Left hindlimb (tissue), 1 donor: ENCODE measurements at regions not wholly inside any gene's neighbourhood (a gene's known extent, or its start where the extent isn't known, plus 50 kb on each side); places are given as distances from the start of the nearest gene placed in this dataset.

Experiments
- DNase-seq: peaks from one replicate; pipeline ENCODE4 v3.0.0-alpha.2; 2018

GRCh38 chr12:98067795-98068194 lies 447.6 kb upstream of the TMPO start:
- DNase-seq: no peak

GRCh38 chr12:98073610-98074009 lies 441.8 kb upstream of the TMPO start:
- DNase-seq: no peak

GRCh38 chr12:98074286-98074685 lies 441.1 kb upstream of the TMPO start:
- DNase-seq: no peak

GRCh38 chr12:98084391-98084790 lies 431.0 kb upstream of the TMPO start:
- DNase-seq: no peak

GRCh38 chr12:98085046-98085755 lies 430.2 kb upstream of the TMPO start:
- no peak for DNase-seq

- DNase-seq: no peak
Measured at GRCh38 chr12:98090731-98091130, 424.7 kb upstream of the TMPO start.

- no peak for DNase-seq
Measured at GRCh38 chr12:98096436-98096835, 419.0 kb upstream of the TMPO start.

GRCh38 chr12:98106031-98106683 lies 409.2 kb upstream of the TMPO start:
- DNase-seq: no peak

- DNase-seq: no peak
Measured at GRCh38 chr12:98109266-98109665, 406.1 kb upstream of the TMPO start.

GRCh38 chr12:98110536-98110935 lies 404.9 kb upstream of the TMPO start:
- DNase-seq: no peak

- DNase-seq: no peak
Measured at GRCh38 chr12:98113548-98113947, 401.8 kb upstream of the TMPO start.

GRCh38 chr12:98121963-98122362 lies 393.4 kb upstream of the TMPO start:
- no peak for DNase-seq

GRCh38 chr12:98123021-98123461 lies 392.3 kb upstream of the TMPO start:
- no peak for DNase-seq

GRCh38 chr12:98126637-98127335 lies 388.6 kb upstream of the TMPO start:
- DNase-seq: no peak

GRCh38 chr12:98127336-98127679 lies 388.1 kb upstream of the TMPO start:
- DNase-seq: peak; percentile 27

GRCh38 chr12:98127854-98128253 lies 387.5 kb upstream of the TMPO start:
- DNase-seq: no peak

GRCh38 chr12:98136544-98136943 lies 378.8 kb upstream of the TMPO start:
- no peak for DNase-seq

- DNase-seq: no peak
Measured at GRCh38 chr12:98137278-98137677, 378.1 kb upstream of the TMPO start.

GRCh38 chr12:98144953-98145352 lies 370.4 kb upstream of the TMPO start:
- DNase-seq: no peak

GRCh38 chr12:98146043-98146442 lies 369.3 kb upstream of the TMPO start:
- DNase-seq: no peak

- DNase-seq: no peak
Measured at GRCh38 chr12:98146487-98146886, 368.9 kb upstream of the TMPO start.

GRCh38 chr12:98149270-98149669 lies 366.1 kb upstream of the TMPO start:
- DNase-seq: no peak

GRCh38 chr12:98149691-98150210 lies 365.6 kb upstream of the TMPO start:
- DNase-seq: no peak

- no peak for DNase-seq
Measured at GRCh38 chr12:98151105-98151590, 364.2 kb upstream of the TMPO start.
